Common myeloid progenitor, CD34-positive (primary cell): ENCODE measurements at regions not wholly inside any gene's neighbourhood (a gene's known extent, or its start where the extent isn't known, plus 50 kb on each side); places are given as distances from the start of the nearest gene placed in this dataset.

Source experiments
- CTCF ChIA-PET: fragments of 350-600 bp; sonication (Branson Sonifier 250); formaldehyde crosslinking; loops from one replicate; lab custom pipeline; 2021; ENCODE audit warnings: antibody characterized with exemption; lab: Charles Lee
- POLR2A ChIA-PET: fragments of 350-600 bp; sonication (Branson Sonifier 250); formaldehyde crosslinking; loops from one replicate; lab custom pipeline; 2021; ENCODE audit warnings: antibody characterized with exemption; lab: Charles Lee
- DNase-seq, 3 donors: peaks; one replicate each; pipeline versions ENCODE4 v3.0.0 to v3.0.0-alpha.2; 2013
- H3K27ac ChIP-seq, 2 experiments: 1 replicate in 1 of 2; 2 replicates in 1 of 2; pipeline ENCODE4 v1.7.0; 2013; ENCODE audit warnings: inconsistent platforms in 2 of 2, low read length in 2 of 2, mild to moderate bottlenecking in 2 of 2, low read depth in 1 of 2, moderate library complexity in 1 of 2; ENCODE audit not compliant: severe bottlenecking in 2 of 2, insufficient read depth in 1 of 2, poor library complexity in 1 of 2
- H3K27me3 ChIP-seq, 5 experiments: replicated peaks in 2 of 5; 1 replicate in 3 of 5; 2 replicates in 2 of 5; pipeline versions ENCODE4 v1.6.1 to v1.7.0; 2013; ENCODE audit warnings: low read length in 4 of 5, mild to moderate bottlenecking in 2 of 5, moderate library complexity in 2 of 5, inconsistent platforms in 1 of 5; ENCODE audit not compliant: insufficient read depth in 5 of 5, control insufficient read depth in 4 of 5
- H3K36me3 ChIP-seq, 4 experiments: 1 replicate in 2 of 4; 2 replicates in 2 of 4; pipeline versions ENCODE4 v1.6.1 to v1.7.0; 2013; ENCODE audit warnings: low read length in 3 of 4, control low read depth in 1 of 4, mild to moderate bottlenecking in 1 of 4; ENCODE audit not compliant: control insufficient read depth in 4 of 4, insufficient read depth in 4 of 4
- H3K4me1 ChIP-seq, 4 experiments: 1 replicate in 3 of 4; 2 replicates in 1 of 4; pipeline versions ENCODE4 v1.6.1 to v1.7.1; 2013; ENCODE audit warnings: low read length in 3 of 4, mild to moderate bottlenecking in 3 of 4, control low read depth in 1 of 4, inconsistent platforms in 1 of 4, moderate library complexity in 1 of 4; ENCODE audit not compliant: control insufficient read depth in 4 of 4, insufficient read depth in 4 of 4; ENCODE audit errors: control extremely low read depth in 1 of 4
- H3K4me3 ChIP-seq, 7 experiments: 1 replicate in 4 of 7; 2 replicates in 3 of 7; pipeline versions ENCODE4 v1.5.1 to v1.7.0; 2013; ENCODE audit warnings: mild to moderate bottlenecking in 7 of 7, low read length in 6 of 7, moderate library complexity in 6 of 7, inconsistent platforms in 2 of 7, low read depth in 2 of 7, control low read depth in 1 of 7; ENCODE audit not compliant: insufficient read depth in 4 of 7, control insufficient read depth in 1 of 7; ENCODE audit errors: extremely low read depth in 1 of 7
- H3K9me3 ChIP-seq, 5 experiments: 1 replicate in 4 of 5; 2 replicates in 1 of 5; pipeline versions ENCODE4 v1.6.1 to v1.7.1; 2013; ENCODE audit warnings: low read length in 4 of 5, mild to moderate bottlenecking in 2 of 5, inconsistent platforms in 1 of 5, low read depth in 1 of 5, moderate library complexity in 1 of 5; ENCODE audit not compliant: control insufficient read depth in 4 of 5, insufficient read depth in 2 of 5; ENCODE audit errors: control extremely low read depth in 1 of 5
- WGBS: methylation state at CpG from one replicate; pipeline ENCODE4 v1.1.5; 2013; ENCODE audit not compliant: insufficient coverage; 5-methylcytosine and 5-hydroxymethylcytosine counted together

DNA sequence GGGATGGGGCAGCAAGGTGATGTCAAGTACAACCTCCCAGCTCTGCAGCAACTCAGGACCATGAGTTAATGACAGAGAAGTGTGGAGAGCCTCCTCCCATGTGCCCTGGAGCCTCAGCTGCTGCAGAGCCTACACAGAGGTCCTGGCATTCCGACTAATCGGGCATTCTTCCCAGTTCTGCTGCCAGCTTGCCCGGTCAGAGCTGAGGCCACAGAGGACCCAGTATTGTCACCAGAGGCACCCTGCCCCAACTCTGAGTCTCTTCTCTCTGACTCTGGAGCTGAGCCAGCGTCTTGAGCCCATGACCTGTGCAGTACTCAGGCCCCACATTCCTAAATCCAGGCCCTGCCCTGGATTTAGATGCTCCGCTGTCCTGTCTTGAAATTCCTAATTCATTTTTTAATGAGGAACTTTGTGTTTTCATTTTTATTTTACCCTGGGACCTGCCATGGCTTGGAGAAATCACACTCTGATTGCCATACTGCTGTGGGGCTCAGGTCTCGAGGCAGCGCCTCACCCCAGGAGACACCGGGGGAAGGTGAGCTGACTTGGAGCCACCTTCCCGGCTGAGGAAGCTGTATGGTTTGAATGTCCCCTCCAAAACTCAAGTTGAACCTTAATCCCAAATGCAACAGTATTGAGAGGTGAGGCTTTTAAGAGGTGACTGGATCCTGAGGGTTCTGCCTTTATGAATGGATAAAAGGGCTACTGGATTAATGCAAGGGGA lies 144.9 kb upstream of the ZNF507 start:
- DNase-seq, result no peak
- Histone ChIP-seq H3K36me3 (no peaks in the 10 kb centered on the region), H3K27me3 (no peaks in the 10 kb centered on the region), H3K4me1 (peaks cover 0 to 18% (median 14%) of the 10 kb centered on the region in 4 experiments), H3K4me3 (no peak overlapping the region), H3K27ac (no peak overlapping the region), H3K9me3 (peaks cover 0 to 3% (median 0%) of the 10 kb centered on the region in 5 experiments)
- POLR2A ChIA-PET, result no interaction called here
- 98% methylated on average over 6 of the region's 9 CpGs for WGBS
- CTCF ChIA-PET, result interaction anchor here (1.2 to 2.4 kb wide), 3 partner anchors 9 to 96 kb away, joined by 3 to 17 read pairs (median 4); no protein-coding TSS in a partner anchor

DNA sequence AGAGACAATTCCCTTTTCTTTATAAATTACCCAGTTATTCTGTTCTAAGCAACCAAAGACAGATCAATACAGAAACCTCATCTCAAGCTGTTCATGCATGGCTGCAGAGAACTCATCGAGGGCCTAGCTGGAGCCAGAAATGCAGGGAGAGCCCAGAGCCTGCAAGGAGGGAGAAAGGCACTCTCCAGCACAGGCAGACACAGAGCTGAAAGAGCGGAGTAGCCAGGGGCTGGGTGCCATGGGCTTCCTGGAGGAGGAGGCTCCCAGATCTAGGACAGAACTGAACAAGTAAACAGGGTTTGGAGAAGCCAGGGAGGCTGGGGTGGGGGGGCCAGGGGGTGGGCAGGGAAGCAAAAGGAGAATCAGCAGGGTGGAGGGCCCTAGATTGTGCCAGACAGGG lies 144.2 kb upstream of the ZNF507 start:
- CTCF ChIA-PET, result interaction anchor here (0.9 to 2.4 kb wide), 5 partner anchors 9 to 97 kb away, joined by 3 to 17 read pairs (median 3); no protein-coding TSS in a partner anchor
- H3K27me3 ChIP-seq, result no peaks in the 10 kb centered on the region
- no peak for DNase-seq
- H3K9me3 ChIP-seq, result peaks cover 0 to 3% (median 0%) of the 10 kb centered on the region in 5 experiments
- no peak overlapping the region for H3K27ac ChIP-seq
- POLR2A ChIA-PET, result interaction anchor here (0.6 to 1.3 kb wide), 2 partner anchors 21 to 22 kb away, joined by 3 to 5 read pairs; no protein-coding TSS in a partner anchor
- no peak overlapping the region for H3K4me3 ChIP-seq
- H3K36me3 ChIP-seq, result no peaks in the 10 kb centered on the region
- H3K4me1 ChIP-seq, result peaks cover 0 to 18% (median 15%) of the 10 kb centered on the region in 4 experiments
- WGBS, result 94% methylated on average over 2 of the region's 2 CpGs

DNA sequence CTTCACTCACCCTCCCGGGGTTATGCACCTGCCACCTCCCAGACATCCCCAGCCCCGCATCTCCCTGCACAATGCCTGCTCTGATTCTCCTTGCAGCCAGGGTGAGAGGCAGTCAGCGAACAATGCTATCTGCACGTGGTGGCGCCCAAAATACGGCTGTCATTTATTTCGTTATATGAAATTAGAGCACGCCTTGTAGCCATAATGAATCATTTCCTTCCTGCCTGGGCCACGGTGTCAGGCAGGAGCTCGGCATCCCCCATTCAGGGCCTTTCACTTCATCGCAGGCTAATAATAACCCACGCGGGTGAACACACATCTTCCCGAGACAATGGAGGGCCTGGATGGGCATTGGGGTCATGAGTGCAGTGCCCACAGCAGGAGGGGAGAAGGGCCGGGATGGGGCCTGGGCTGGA lies 143.8 kb upstream of the ZNF507 start:
- Histone ChIP-seq H3K27ac (no peak overlapping the region), H3K4me3 (peak overlapping the region in 2 of 7 experiments; percentile 29 to 41), H3K36me3 (no peaks in the 10 kb centered on the region), H3K27me3 (no peaks in the 10 kb centered on the region), H3K4me1 (peaks cover 0 to 18% (median 15%) of the 10 kb centered on the region in 4 experiments), H3K9me3 (peaks cover 0 to 3% (median 0%) of the 10 kb centered on the region in 5 experiments)
- ChIA-PET CTCF (interaction anchor here (0.9 to 2.4 kb wide), 6 partner anchors 10 to 97 kb away, joined by 3 to 17 read pairs (median 4); no protein-coding TSS in a partner anchor), POLR2A (interaction anchor here (0.6 to 1.3 kb wide), 2 partner anchors 21 to 22 kb away, joined by 3 to 5 read pairs; no protein-coding TSS in a partner anchor)
- peak; percentile 69 to 92 (median 87) for DNase-seq
- 5% methylated on average over 8 of the region's 15 CpGs for WGBS

DNA sequence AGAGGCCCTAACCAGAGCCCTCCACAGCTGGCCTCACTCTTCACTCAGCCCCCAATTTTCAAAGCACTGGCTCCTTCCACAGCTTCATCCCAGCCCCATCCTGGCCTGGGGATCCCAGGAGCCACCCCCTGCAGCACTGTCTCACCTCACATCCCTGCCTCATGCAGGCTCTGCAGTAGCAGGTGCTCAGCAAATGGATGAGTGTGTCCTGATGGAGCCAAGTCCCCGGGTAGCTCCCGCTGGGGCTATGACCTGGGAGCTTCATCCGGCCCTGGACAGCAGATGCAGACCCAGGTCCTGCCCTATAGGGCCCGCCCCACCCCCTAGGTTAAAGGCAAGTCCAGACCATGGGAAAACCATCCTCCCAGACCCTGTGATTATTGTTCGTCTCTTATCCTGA lies 143.2 kb upstream of the ZNF507 start:
- peak overlapping the region in 1 of 7 experiments; percentile 29 for H3K4me3 ChIP-seq
- 83% methylated on average over 3 of the region's 5 CpGs for WGBS
- H3K36me3 ChIP-seq, result no peaks in the 10 kb centered on the region
- no peak for DNase-seq
- H3K9me3 ChIP-seq, result peaks cover 0 to under 1% (median 0%) of the 10 kb centered on the region in 5 experiments
- H3K27ac ChIP-seq, result no peak overlapping the region
- ChIA-PET POLR2A (interaction anchor here (1.3 kb wide), 1 partner anchor 21 kb away, joined by 5 read pairs; no protein-coding TSS in a partner anchor), CTCF (interaction anchor here (0.9 to 2.4 kb wide), 5 partner anchors 12 to 98 kb away, joined by 3 to 17 read pairs (median 4); no protein-coding TSS in a partner anchor)
- no peaks in the 10 kb centered on the region for H3K27me3 ChIP-seq
- H3K4me1 ChIP-seq, result peaks cover 0 to 18% (median 15%) of the 10 kb centered on the region in 4 experiments

DNA sequence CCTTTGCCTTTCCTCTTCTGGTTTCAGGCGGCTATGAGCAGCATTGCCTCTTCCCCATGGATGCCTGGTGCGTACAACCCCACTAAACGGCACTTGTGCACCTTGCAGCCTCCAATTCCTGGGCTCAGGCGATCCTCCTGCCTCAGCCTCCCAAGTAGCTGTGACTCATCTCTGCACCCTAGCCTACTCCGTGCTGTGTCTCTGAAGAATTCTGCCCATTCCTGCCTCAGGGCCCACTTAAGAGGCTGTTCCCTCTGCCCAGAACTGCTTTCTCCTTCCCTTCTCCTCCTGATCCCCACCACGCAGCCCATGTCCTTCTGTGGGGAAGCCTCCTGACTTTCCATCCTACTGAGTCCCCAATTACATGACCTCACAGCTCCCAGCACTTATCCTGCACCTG lies 142.2 kb upstream of the ZNF507 start:
- Histone ChIP-seq H3K4me3 (no peak overlapping the region), H3K27ac (no peak overlapping the region), H3K27me3 (no peaks in the 10 kb centered on the region), H3K36me3 (no peaks in the 10 kb centered on the region), H3K4me1 (peaks cover 0 to 18% (median 15%) of the 10 kb centered on the region in 4 experiments), H3K9me3 (no peaks in the 10 kb centered on the region)
- ChIA-PET POLR2A (no interaction called here), CTCF (interaction anchor here (2.1 to 2.4 kb wide), 2 partner anchors 19 to 21 kb away, joined by 5 to 17 read pairs; no protein-coding TSS in a partner anchor)
- WGBS, result 97% methylated on average over 6 of the region's 6 CpGs
- DNase-seq, result no peak

DNA sequence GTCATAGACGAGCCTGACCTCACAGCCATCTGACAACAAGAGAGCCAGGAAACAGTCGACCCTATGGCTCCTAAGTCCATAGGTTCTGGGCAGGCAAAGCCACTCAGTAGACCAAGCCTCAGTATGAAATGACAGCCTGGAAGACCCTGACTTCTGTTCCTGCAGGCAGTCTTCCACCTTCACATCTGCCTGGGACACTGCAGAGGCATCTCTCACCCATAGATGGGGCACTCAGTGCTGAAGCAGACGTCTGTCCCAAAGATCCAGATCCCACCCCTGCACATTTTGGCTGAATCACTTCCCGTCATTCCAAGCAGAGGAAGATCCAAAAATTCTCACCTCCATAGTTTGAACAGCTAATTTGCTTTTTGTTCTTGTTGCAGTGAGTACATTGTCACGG lies 139.3 kb upstream of the ZNF507 start:
- H3K27me3 ChIP-seq, result no peaks in the 10 kb centered on the region
- DNase-seq, result peak in 1 of 3 donors; percentile 40
- H3K27ac ChIP-seq, result no peak overlapping the region
- WGBS, result 20% methylated on average over 2 of the region's 5 CpGs
- peaks cover 0 to 16% (median 13%) of the 10 kb centered on the region in 4 experiments for H3K4me1 ChIP-seq
- no peak overlapping the region for H3K4me3 ChIP-seq
- no peaks in the 10 kb centered on the region for H3K36me3 ChIP-seq
- POLR2A ChIA-PET, result no interaction called here
- CTCF ChIA-PET, result interaction anchor here (1.6 kb wide), 1 partner anchor 18 kb away, joined by 3 read pairs; no protein-coding TSS in a partner anchor
- H3K9me3 ChIP-seq, result peaks cover 0 to 12% (median 3%) of the 10 kb centered on the region in 5 experiments
